Transverse colon (tissue), 4 donors: ENCODE measurements at regions not wholly inside any gene's neighbourhood (a gene's known extent, or its start where the extent isn't known, plus 50 kb on each side); places are given as distances from the start of the nearest gene placed in this dataset.

Source experiments
- DNase-seq: peaks from one replicate; pipeline ENCODE4 v3.0.0-alpha.2; 2019
- H3K27ac ChIP-seq, 4 donors: fragments of 200-600 bp; sonication (generic); 2 replicates each; pipeline ENCODE4 v1.5.1; 2016 to 2018; ENCODE audit warnings: inconsistent platforms in 4 of 4
- H3K27me3 ChIP-seq: fragments of 200-600 bp; sonication (generic); 2 replicates; pipeline ENCODE4 v1.5.1; 2017; ENCODE audit warnings: inconsistent platforms
- H3K36me3 ChIP-seq, 4 donors: fragments of 200-600 bp; sonication (generic); 2 replicates each; pipeline ENCODE4 v1.5.1; 2017 to 2019; ENCODE audit warnings: inconsistent platforms in 4 of 4
- H3K4me1 ChIP-seq, 4 donors: fragments of 200-600 bp; sonication (generic); 2 replicates each; pipeline ENCODE4 v1.5.1; 2017 to 2020; ENCODE audit warnings: inconsistent platforms in 4 of 4
- H3K4me3 ChIP-seq, 4 donors: fragments of 200-600 bp; sonication (generic); 1 replicate in 1 of 4; 2 replicates in 3 of 4; pipeline versions ENCODE4 v1.5.1 to v1.6.1; 2017 to 2019; ENCODE audit warnings: inconsistent platforms in 4 of 4
- H3K9me3 ChIP-seq, 2 donors: fragments of 200-600 bp; sonication (generic); 2 replicates each; pipeline ENCODE4 v1.5.1; 2017 to 2019; ENCODE audit warnings: inconsistent platforms in 2 of 2
- CTCF ChIP-seq, 5 experiments: fragments of 200-600 bp in 3 of 5; fragments of 450-650 bp in 2 of 5; sonication (generic) in 3 of 5; IDR thresholded peaks; 1 replicate in 2 of 5; 2 replicates in 3 of 5; pipeline ENCODE4 v1.5.1; 2016 to 2017; ENCODE audit warnings: antibody characterized with exemption in 5 of 5, inconsistent platforms in 3 of 5, mild to moderate bottlenecking in 2 of 5, moderate library complexity in 1 of 5
- EP300 ChIP-seq: sonication (generic); formaldehyde crosslinking; IDR thresholded peaks from one replicate; pipeline ENCODE4 v1.6.1; 2017; ENCODE audit warnings: antibody characterized with exemption, low read depth
- POLR2A ChIP-seq: fragments of 450-650 bp; IDR thresholded peaks from one replicate; pipeline ENCODE4 v1.6.1; 2016; ENCODE audit warnings: antibody characterized with exemption, mild to moderate bottlenecking, moderate library complexity
- POLR2AphosphoS5 ChIP-seq, 3 donors: sonication (generic); formaldehyde crosslinking; IDR thresholded peaks; one replicate each; pipeline ENCODE4 v1.6.1; 2016; ENCODE audit warnings: antibody characterized with exemption in 3 of 3
- WGBS, 2 donors: methylation state at CpG; one replicate each; pipeline ENCODE4 v1.1.5; 2018; ENCODE audit warnings: low coverage in 1 of 2; 5-methylcytosine and 5-hydroxymethylcytosine counted together
- in situ Hi-C, 4 donors: fragments of 200-750 bp; cut with MboI; loops; one replicate each; pipeline versions ENCODE4 v1.15.0 to v1.15.1; 2017; ENCODE audit warnings: low sequenced_read_pairs in 3 of 4, low pct_ligation_motif_present in 1 of 4, low pct_unique_long_range_greater_than_20kb in 1 of 4
- intact Hi-C: fragments of 100-400 bp; cut with DNase I; formaldehyde crosslinking; loops from one replicate; pipeline ENCODE4 v1.15.1; 2023; ENCODE audit warnings: low total_unique reads

DNA sequence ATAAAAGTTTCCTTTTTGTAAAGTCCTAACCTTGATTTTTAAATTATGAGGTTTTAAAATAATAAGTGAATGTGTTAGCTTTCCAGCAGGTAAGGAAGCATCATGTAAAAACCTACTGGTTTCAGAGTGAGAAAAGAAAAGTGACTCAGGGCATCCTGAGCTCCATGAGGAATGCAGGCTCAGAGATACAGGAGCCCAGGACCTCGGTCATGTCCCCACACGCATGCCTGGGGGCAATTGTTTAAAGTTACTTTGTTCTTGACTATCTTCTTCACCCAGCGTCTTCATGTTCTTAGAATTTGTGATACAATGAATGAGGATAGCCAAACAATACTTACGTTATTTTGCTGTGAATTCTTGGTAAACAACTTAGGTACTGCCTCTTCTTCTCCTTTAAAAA, 117.4 kb upstream of the PLPPR5 start:
- Histone ChIP-seq H3K4me1 (no peaks in the 10 kb centered on the region), H3K27ac (no peak overlapping the region), H3K4me3 (no peak overlapping the region), H3K36me3 (no peaks in the 10 kb centered on the region), H3K27me3 (no peaks in the 10 kb centered on the region), H3K9me3 (peaks cover 0 to 2% of the 10 kb centered on the region in 2 donors)
- in situ Hi-C loops: no loop called here
- no peak for DNase-seq
- TF ChIP-seq POLR2AphosphoS5 (IDR thresholded peaks at IDR 0.05): no peak
- no peak for TF ChIP-seq CTCF (IDR thresholded peaks at IDR 0.05)
- TF ChIP-seq EP300: no peak
- TF ChIP-seq POLR2A: no peak
- 73 to 81% methylated on average over 4 of the region's 4 CpGs for WGBS, 2 donors
- intact Hi-C loops: no loop called here

DNA sequence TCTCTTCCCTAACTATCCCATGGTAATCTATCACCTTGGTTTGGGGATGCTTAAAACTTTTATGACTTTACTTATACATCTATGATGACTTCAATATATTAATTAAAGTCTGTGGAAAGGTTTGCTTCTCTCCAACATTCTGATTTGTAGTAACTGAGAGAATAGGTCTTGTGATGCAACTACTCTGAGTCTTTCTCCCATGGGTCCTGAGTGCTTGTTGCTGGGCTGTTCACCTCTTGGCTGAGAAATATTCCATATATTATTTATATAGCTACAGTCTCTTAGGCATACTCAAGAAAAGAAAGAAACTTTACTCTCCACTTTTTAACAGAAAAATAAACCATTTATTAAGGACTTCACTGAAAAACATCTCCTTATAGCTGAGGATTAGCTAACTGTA, 119.3 kb upstream of the PLPPR5 start:
- Histone ChIP-seq H3K9me3 (peaks cover 0 to 2% of the 10 kb centered on the region in 2 donors), H3K27me3 (no peaks in the 10 kb centered on the region), H3K36me3 (no peaks in the 10 kb centered on the region), H3K27ac (no peak overlapping the region), H3K4me1 (no peaks in the 10 kb centered on the region), H3K4me3 (no peak overlapping the region)
- intact Hi-C loops: no loop called here
- TF ChIP-seq POLR2A (no peak), CTCF (IDR thresholded peaks at IDR 0.05) (no peak), EP300 (no peak), POLR2AphosphoS5 (IDR thresholded peaks at IDR 0.05) (no peak)
- in situ Hi-C loops: no loop called here
- no peak for DNase-seq

DNA sequence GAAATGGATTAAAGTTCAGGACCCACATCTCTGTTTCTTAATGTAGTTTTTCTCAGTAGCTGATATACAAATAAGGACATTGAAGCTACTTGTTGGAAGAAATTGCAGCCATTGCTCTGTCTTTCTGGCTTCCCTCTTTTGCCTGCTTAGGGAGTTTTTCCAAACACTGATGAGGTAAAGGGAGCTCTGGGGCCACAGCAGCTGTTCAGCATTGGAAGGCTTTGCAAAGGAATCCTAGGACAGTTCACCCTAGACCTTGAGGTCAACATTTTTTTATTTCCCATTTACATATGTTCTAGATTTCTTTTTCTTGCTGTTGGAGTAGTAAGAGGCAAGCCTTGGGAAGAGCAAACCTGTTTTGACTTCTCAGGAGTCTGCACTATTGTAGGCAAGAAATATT, 126.9 kb upstream of the PLPPR5 start:
- no peaks in the 10 kb centered on the region for H3K27me3 ChIP-seq
- no peak overlapping the region for H3K4me3 ChIP-seq
- intact Hi-C loops: no loop called here
- no peak for DNase-seq
- no peak for TF ChIP-seq POLR2AphosphoS5 (IDR thresholded peaks at IDR 0.05)
- no peak for TF ChIP-seq POLR2A
- TF ChIP-seq EP300: no peak
- TF ChIP-seq CTCF (IDR thresholded peaks at IDR 0.05): no peak
- H3K27ac ChIP-seq: no peak overlapping the region
- peaks cover 0 to 1% of the 10 kb centered on the region in 2 donors for H3K9me3 ChIP-seq
- in situ Hi-C loops: no loop called here
- no peaks in the 10 kb centered on the region for H3K4me1 ChIP-seq
- no peaks in the 10 kb centered on the region for H3K36me3 ChIP-seq

DNA sequence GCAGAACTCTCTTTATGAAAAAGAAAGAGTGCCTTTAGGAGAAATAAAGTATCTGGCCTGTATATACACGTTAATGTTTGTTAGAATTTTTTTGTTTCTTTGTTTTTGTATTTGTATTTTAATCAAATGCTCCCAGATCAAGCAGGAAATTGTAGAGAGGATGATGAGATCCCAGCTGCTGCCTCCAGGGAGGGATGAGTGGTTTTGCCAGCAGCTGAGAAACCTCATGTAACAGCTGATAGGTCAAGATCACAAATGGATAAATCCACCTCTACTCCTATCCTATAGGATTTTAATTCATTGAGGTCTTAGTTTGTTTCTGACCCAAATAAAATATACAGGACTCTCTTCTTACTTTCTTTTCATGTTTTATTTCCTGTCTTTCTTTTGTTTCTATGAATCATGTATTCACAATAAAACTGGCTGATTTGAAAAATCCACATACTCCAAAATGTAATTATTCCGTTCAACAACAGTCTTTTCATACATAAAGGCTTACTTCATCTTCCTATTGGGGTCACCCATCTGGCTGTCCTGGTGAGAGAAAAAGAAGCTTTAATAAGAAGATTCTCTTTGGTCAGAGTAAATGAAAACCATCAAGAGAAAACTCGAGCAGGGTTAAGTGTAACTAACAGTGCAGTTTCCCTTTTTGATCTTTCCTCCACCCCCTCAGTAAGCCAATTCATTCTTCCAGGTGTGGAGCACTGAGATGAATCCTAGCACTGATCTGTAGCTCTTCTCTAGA, 129.3 kb upstream of the PLPPR5 start:
- TF ChIP-seq POLR2AphosphoS5 (IDR thresholded peaks at IDR 0.05) (no peak), EP300 (no peak), CTCF (IDR thresholded peaks at IDR 0.05) (no peak), POLR2A (no peak)
- DNase-seq: no peak
- Histone ChIP-seq H3K36me3 (no peaks in the 10 kb centered on the region), H3K9me3 (no peaks in the 10 kb centered on the region), H3K4me1 (no peaks in the 10 kb centered on the region), H3K4me3 (no peak overlapping the region), H3K27ac (no peak overlapping the region), H3K27me3 (no peaks in the 10 kb centered on the region)
- WGBS, 2 donors: 37 to 42% methylated on average over 3 of the region's 3 CpGs
- in situ Hi-C loops (no loop called here), intact Hi-C loops (no loop called here)
